Activated T-helper 2 cell treated with anti-CD3 and anti-CD28 coated beads, Interferon-gamma antibody, Interleukin-2, Interleukin-4, amounts not matched to agents 10 μg/mL and 5 μg/mL and 100 μg/mL, durations not matched to agents 14 hours and 24 hours and 36 hours (primary cell): ENCODE measurements at regions not wholly inside any gene's neighbourhood (a gene's known extent, or its start where the extent isn't known, plus 50 kb on each side); places are given as distances from the start of the nearest gene placed in this dataset.

Experiments
- DNase-seq: peaks from one replicate; pipeline ENCODE4 v3.0.0; 2021; ENCODE audit warnings: low spot score
- H3K27ac Mint-ChIP-seq: one replicate; pipeline ENCODE4 v1.8.0; 2021; ENCODE audit warnings: mixed read lengths
- H3K27me3 Mint-ChIP-seq: one replicate; pipeline ENCODE4 v1.8.0; 2021; ENCODE audit warnings: low read depth, mixed read lengths
- H3K36me3 Mint-ChIP-seq: one replicate; pipeline ENCODE4 v1.8.0; 2021; ENCODE audit warnings: low read depth, mixed read lengths
- H3K4me1 Mint-ChIP-seq: one replicate; pipeline ENCODE4 v1.8.0; 2021; ENCODE audit warnings: low read depth, mixed read lengths
- H3K4me3 Mint-ChIP-seq: one replicate; pipeline ENCODE4 v1.8.0; 2021; ENCODE audit warnings: low read depth, mild to moderate bottlenecking, moderate library complexity, mixed read lengths
- H3K9me3 Mint-ChIP-seq: one replicate; pipeline ENCODE4 v1.8.0; 2021; ENCODE audit warnings: mixed read lengths
- intact Hi-C: fragments of 100-400 bp; cut with micrococcal nuclease; formaldehyde crosslinking; loops from one replicate; pipeline ENCODE4 v1.15.1; 2023

DNA sequence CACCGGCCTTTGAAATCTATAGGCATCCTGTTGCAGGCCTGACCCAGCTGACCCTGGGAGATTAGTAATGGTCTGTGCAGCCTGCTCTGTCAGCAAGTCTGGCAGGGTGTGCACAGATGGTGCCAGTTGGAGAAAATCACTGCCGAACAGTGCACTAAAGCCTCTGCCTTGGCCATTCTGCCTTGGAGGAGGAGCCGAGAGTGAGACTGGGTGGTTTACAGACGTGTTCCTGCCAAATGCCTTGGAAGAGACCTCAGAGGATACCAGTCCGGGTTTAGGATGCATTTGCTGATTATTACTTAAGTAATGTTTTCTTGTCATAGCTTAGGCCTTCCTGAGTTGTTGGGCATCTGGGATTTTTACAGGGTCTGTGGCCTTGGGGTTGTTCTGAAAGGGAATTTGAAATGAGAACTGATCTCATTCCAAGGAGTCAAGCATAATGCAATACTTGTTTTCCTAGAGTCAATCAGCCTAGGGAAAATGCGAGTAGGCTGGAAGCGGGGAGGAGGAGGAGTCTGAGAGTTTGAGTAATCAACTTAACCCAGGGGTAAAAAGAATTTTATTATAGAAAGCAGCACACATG is 292.1 kb downstream of the SOX4 start:
- intact Hi-C loops = no loop called here
- Mint-ChIP-seq H3K27ac (no peak overlapping the region), H3K9me3 (peaks cover 14% of the 10 kb centered on the region), H3K4me1 (peaks cover 15% of the 10 kb centered on the region), H3K27me3 (no peaks in the 10 kb centered on the region), H3K36me3 (peaks cover 12% of the 10 kb centered on the region), H3K4me3 (no peak overlapping the region)
- no peak for DNase-seq

DNA sequence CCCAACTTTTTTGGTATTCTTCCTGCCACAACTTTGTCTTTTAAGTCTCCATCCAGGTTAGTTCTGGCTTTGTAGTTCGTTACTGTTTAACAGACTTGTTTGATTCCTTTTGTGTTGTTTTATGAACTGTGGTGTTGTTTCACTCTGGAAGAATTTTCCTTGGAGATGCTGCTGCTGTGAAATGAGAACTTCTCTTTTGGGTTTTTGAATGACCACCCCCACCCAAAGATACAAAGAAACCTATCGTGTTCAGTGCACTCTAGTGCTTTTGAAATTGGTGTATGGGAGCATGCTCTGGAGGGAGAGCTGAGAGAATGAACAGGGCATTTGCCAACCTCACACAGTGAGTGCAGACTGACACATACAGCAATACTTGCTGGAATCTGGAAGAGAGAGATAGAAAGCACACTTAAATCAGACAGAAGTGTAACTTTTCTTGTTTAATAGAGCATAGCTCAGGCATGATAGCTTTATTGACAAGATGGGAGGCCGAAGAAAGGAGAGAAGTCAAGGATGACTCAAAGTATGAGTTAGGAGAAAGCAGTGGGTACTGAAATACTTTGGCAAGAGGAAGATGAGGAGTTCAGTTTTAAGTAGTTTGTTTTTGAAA is 293.1 kb downstream of the SOX4 start:
- no peak overlapping the region for H3K27ac Mint-ChIP-seq
- no peak overlapping the region for H3K4me3 Mint-ChIP-seq
- no peak for DNase-seq
- H3K36me3 Mint-ChIP-seq = peaks cover 9% of the 10 kb centered on the region
- H3K27me3 Mint-ChIP-seq = no peaks in the 10 kb centered on the region
- peaks cover 9% of the 10 kb centered on the region for H3K9me3 Mint-ChIP-seq
- intact Hi-C loops = no loop called here
- peaks cover 15% of the 10 kb centered on the region for H3K4me1 Mint-ChIP-seq

DNA sequence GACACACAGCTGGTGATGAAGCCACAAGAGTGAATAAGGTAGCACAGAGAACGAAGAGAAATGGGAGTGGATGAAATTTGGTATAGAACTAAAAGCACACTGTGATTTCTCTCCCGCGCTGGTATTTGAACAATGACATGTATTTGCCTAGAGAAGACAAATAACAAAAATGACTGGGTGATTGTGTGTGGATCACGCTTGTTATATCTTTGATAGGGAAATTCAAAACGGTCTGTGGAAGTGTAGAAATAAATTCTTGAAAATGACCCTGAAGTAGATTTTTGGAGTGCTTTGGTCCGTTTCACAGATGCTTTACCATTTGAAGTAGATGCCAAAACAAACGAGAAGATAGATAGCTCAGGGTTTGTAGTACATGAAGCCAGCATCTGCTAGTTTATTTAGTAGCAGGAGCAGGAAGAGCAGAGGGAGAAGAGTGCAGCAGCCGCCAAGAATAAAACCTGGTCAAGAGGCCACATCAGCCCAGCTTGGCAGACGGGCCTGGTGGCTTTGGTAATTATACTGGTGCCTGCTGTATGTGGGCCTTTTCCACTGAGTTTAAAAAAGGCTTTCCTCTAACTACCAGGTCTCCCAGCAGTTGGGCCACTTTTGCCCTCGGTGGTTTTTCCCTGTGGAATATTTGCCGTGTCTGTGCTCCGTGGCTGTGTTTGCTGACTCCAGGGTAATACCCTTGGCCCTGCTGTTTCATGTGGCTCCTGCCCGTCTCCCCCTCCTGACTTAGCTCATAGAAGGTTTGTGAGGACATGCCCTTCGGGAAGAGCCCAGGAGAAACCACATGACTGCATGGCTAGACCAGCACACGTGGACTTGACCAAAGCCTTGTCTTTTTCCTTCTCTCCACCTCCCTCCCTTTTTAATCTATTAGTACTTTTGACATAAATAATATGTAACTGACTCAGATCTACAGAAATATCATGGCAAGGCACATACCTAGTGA is 294.0 kb downstream of the SOX4 start:
- DNase-seq = no peak
- Mint-ChIP-seq H3K4me1 (peaks cover 15% of the 10 kb centered on the region), H3K36me3 (peaks cover 9% of the 10 kb centered on the region), H3K27me3 (no peaks in the 10 kb centered on the region), H3K9me3 (peaks cover 9% of the 10 kb centered on the region), H3K27ac (no peak overlapping the region), H3K4me3 (no peak overlapping the region)
- intact Hi-C loops = no loop called here

DNA sequence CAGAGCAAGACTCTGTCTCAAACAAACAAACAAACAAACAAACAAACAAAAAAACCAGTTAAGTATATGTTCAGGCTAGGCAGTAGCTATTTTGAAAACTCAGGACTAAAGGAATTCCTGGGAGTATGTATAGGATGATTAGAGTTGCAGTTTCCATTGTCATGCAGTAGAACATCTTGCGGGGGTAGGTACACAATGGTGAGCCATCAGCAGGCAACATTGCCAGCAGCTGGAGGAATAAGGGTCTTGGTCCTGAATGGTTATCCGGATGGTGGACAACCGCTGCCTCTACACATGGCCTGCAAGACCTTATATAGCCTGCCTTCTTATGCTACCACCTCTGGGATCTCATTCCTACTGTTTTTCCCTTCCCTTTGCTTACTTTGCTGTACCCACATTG is 297.5 kb downstream of the SOX4 start:
- no peak overlapping the region for H3K27ac Mint-ChIP-seq
- no peaks in the 10 kb centered on the region for H3K4me1 Mint-ChIP-seq
- DNase-seq = no peak

DNA sequence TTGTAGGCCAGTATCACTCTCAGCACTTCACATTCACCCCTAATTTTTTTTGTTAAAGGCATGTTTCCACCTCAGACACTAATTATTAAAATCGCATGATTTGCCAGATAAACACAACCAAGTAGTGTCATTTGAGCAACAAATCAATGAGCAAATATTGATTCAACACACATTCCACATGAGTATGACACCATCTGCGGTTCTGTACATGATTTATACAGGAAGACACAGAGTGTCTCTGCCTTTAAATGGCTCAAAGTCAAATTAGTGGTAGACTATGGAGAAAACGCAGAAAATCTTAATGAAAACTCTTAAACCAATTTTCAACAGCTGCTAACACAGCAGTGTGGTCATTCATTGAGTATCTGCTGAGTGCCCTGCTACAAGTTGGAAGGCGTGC is 300.2 kb downstream of the SOX4 start:
- no peaks in the 10 kb centered on the region for H3K9me3 Mint-ChIP-seq
- H3K27ac Mint-ChIP-seq = no peak overlapping the region
- H3K27me3 Mint-ChIP-seq = no peaks in the 10 kb centered on the region
- intact Hi-C loops = no loop called here
- no peaks in the 10 kb centered on the region for H3K36me3 Mint-ChIP-seq
- DNase-seq = no peak
- no peaks in the 10 kb centered on the region for H3K4me1 Mint-ChIP-seq
- no peak overlapping the region for H3K4me3 Mint-ChIP-seq

More for the DNA sequence above, 297.5 kb downstream of the SOX4 start:
- no peaks in the 10 kb centered on the region for H3K36me3 Mint-ChIP-seq
- intact Hi-C loops = no loop called here
- H3K4me3 Mint-ChIP-seq = no peak overlapping the region
- no peaks in the 10 kb centered on the region for H3K9me3 Mint-ChIP-seq
- H3K27me3 Mint-ChIP-seq = no peaks in the 10 kb centered on the region

DNA sequence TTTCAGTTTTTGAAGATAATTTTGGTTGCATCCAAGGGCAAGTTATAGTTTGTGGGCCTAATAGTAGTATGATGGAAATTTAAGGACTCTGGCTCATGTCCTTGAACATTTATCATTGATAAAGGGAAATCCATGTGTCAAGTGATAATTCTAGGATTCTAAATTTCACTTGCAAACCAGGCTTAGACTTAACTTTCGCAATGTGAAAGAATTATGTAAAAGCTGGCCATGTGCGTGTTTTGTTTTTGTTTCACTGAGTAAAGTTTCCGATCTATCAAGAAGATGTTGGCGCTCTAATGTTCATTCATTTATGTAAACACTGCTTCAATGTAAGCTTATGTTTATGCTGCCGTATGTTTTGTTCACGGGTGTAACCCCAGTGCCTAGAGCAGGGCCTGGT is 302.0 kb downstream of the SOX4 start:
- intact Hi-C loops = no loop called here
- Mint-ChIP-seq H3K4me3 (no peak overlapping the region), H3K4me1 (no peaks in the 10 kb centered on the region), H3K27ac (no peak overlapping the region), H3K36me3 (no peaks in the 10 kb centered on the region), H3K27me3 (no peaks in the 10 kb centered on the region), H3K9me3 (no peaks in the 10 kb centered on the region)
- DNase-seq = no peak

DNA sequence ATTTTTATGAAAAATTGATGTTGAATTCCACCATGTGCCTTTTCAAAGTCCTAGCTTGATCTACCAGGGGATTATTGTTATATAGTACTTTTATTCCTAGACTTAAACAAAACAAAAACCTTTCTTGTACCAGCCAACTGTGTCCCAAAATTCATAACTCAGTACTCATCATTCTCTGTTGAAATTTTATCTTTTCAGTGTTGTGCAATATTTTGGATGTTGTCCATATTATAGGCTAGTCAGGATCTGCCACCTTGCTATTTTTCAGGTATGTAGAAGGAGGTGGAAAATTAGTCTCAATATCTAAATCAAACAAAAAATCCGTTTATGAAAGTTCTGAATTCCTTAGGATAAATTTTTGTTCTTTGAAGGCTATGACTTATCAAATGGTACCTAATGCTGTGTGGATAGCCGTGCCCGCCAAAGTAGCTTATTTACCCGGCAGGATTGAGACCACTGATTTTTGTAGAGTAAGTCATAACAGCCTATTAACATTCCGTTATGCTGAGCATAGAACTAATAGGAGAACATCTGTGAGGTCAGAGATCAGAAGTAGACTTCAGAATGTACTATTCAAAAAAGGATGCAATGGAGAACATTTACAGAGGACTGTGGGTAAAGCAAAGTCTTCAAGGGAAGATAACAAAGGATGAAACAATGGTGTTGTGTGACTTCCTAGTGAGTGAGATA is 304.7 kb downstream of the SOX4 start:
- Mint-ChIP-seq H3K9me3 (no peaks in the 10 kb centered on the region), H3K4me1 (no peaks in the 10 kb centered on the region), H3K27ac (no peak overlapping the region), H3K36me3 (no peaks in the 10 kb centered on the region), H3K4me3 (no peak overlapping the region), H3K27me3 (no peaks in the 10 kb centered on the region)
- intact Hi-C loops = no loop called here
- no peak for DNase-seq

DNA sequence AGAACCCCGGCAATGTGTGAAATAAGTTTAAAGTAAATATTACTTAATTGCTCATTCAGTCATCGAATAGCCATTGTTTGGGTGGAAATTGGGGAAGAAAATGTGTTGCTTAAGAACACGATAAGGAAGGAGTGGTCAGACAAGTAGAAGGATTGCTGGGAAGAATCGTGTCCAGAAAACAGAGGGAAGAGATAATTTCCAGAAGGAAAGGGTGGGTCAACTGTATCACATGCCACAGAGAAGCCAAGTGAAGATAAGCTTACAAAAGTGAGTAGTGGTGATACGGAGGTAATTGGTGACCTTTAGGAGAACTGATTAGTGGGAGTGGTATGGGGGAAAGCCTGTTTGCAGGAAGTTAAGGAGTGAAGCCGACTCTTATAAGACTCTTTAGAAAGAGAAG is 306.2 kb downstream of the SOX4 start:
- no peaks in the 10 kb centered on the region for H3K9me3 Mint-ChIP-seq
- DNase-seq = no peak
- H3K4me1 Mint-ChIP-seq = no peaks in the 10 kb centered on the region
- intact Hi-C loops = no loop called here
- no peak overlapping the region for H3K4me3 Mint-ChIP-seq
- no peaks in the 10 kb centered on the region for H3K27me3 Mint-ChIP-seq
- H3K27ac Mint-ChIP-seq = no peak overlapping the region
- no peaks in the 10 kb centered on the region for H3K36me3 Mint-ChIP-seq

DNA sequence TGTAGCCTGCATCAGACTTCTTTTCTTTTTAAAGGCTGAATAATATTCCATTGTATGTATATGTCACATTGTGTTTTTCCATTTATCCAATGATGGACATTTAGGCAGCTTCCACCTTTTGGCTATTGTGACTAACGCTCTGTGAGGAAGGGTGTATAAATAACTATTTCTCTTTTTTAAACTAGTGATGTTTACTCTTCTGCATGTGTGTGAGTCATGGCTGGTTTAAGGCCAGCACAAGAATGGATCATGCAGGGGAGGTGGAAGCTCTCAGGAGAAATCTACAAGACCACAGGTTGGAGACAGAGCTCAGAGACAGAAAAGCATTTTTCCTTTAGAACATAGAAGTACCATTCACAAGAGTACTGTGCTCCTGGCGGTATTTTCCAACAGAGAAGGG is 307.2 kb downstream of the SOX4 start:
- Mint-ChIP-seq H3K4me3 (no peak overlapping the region), H3K27ac (no peak overlapping the region), H3K27me3 (no peaks in the 10 kb centered on the region), H3K9me3 (no peaks in the 10 kb centered on the region), H3K4me1 (no peaks in the 10 kb centered on the region), H3K36me3 (no peaks in the 10 kb centered on the region)
- intact Hi-C loops = no loop called here
- DNase-seq = no peak

DNA sequence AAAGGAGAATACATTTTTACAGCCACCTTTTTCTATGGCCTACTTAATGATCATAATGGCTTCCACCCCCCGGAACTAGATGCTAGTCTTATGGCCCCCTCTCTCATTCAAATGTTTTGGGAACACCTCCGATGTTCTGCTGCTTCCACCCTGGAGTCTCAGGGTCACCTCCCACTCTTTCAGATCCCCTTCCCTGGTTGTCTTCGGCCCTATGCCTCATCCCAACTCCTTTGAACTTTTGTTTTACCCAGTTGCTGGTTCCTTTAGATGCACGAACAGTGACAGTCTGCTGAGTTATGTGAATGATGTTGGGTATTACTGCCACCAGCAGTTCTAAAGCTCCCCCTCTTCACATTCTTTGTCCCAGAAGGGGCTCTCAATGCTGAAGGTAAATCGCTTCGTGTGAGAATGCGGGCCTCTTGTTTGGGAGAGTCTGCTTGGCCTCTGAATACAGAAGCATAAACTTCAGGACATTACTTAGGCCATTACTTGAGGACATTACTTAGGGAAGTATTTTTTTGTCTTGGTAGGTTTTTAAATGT is 309.1 kb downstream of the SOX4 start:
- H3K36me3 Mint-ChIP-seq = no peaks in the 10 kb centered on the region
- H3K27ac Mint-ChIP-seq = no peak overlapping the region
- intact Hi-C loops = no loop called here
- no peaks in the 10 kb centered on the region for H3K4me1 Mint-ChIP-seq
- no peaks in the 10 kb centered on the region for H3K9me3 Mint-ChIP-seq
- no peak for DNase-seq
- H3K4me3 Mint-ChIP-seq = no peak overlapping the region
- H3K27me3 Mint-ChIP-seq = no peaks in the 10 kb centered on the region

DNA sequence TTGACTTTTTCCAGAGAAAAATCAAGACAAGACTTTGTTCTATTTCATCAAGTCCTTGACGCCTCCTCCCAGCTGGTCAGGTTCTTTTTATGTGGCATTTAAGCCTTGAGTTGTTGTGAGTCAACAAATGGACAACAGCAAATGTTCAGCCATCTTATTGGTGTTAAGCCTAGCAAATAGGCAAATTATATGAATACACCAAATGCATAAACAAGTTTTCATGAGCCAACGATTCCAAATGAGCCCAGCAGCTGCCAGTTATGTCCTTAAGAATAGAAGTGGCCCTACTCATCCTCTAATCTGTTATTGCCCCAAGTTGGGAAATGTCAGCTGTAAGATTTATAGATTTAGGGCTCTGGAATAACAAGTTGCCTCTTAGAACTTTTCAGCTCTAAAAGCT is 312.0 kb downstream of the SOX4 start:
- DNase-seq = no peak
- peaks cover 3% of the 10 kb centered on the region for H3K27me3 Mint-ChIP-seq
- intact Hi-C loops = loop anchor here (5.0 kb wide), 1 partner anchor 42 kb away; no protein-coding TSS in a partner anchor
- no peak overlapping the region for H3K4me3 Mint-ChIP-seq
- no peaks in the 10 kb centered on the region for H3K4me1 Mint-ChIP-seq
- peaks cover 3% of the 10 kb centered on the region for H3K36me3 Mint-ChIP-seq
- H3K9me3 Mint-ChIP-seq = no peaks in the 10 kb centered on the region
- no peak overlapping the region for H3K27ac Mint-ChIP-seq

DNA sequence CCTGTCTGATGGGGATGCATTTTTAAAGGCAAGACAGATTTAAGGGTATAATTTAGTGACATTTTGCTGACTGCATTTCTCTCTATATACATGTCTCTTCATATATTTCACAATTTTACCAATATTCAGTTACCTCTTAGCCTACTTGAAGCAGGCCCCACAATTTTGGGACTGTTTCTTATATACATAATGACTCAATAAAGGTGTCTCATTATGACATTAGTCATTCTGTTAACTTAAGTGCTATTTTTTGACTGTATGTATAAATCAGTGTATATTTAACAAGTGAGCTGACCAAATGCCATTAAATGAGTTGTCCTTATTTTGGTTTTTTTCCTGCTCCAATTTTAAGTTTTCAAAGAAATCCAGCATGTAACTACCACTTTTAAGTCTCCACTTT is 313.3 kb downstream of the SOX4 start:
- Mint-ChIP-seq H3K27ac (no peak overlapping the region), H3K36me3 (peaks cover 3% of the 10 kb centered on the region), H3K27me3 (peaks cover 4% of the 10 kb centered on the region), H3K4me3 (no peak overlapping the region), H3K4me1 (no peaks in the 10 kb centered on the region), H3K9me3 (no peaks in the 10 kb centered on the region)
- no peak for DNase-seq
- intact Hi-C loops = loop anchor here (5.0 kb wide), 1 partner anchor 40 kb away; no protein-coding TSS in a partner anchor
